Neural cell (in vitro differentiated cells): ENCODE measurements at regions not wholly inside any gene's neighbourhood (a gene's known extent, or its start where the extent isn't known, plus 50 kb on each side); places are given as distances from the start of the nearest gene placed in this dataset.

Experiments
- H2AFZ ChIP-seq: fragments of 200-600, 300-800 bp; sonication (generic), shearing (Covaris generic); 2 replicates; pipeline ENCODE4 v1.6.0; 2014; ENCODE audit warnings: low read depth, mild to moderate bottlenecking, antibody characterized with exemption, low read length, moderate library complexity
- H3F3A ChIP-seq: fragments of 200-600 bp; shearing (Covaris generic); 2 replicates; pipeline ENCODE4 v1.6.1; 2016; ENCODE audit warnings: mild to moderate bottlenecking, moderate library complexity, mixed read lengths, antibody characterized with exemption, low read length; ENCODE audit not compliant: insufficient read depth, poor library complexity, severe bottlenecking
- H3K27ac ChIP-seq: fragments of 200-600, 300-800 bp; sonication (generic), shearing (Covaris generic); 2 replicates; pipeline ENCODE4 v1.5.1; 2014; ENCODE audit warnings: mild to moderate bottlenecking, low read length, moderate library complexity
- H3K27me3 ChIP-seq: fragments of 300-800, 200-600 bp; sonication (generic), shearing (Covaris generic); 2 replicates; pipeline ENCODE4 v1.6.0; 2014; ENCODE audit warnings: mild to moderate bottlenecking, low read depth, low read length, moderate library complexity; ENCODE audit not compliant: insufficient read depth
- H3K36me3 ChIP-seq: fragments of 300-800, 200-600 bp; sonication (generic), shearing (Covaris generic); 2 replicates; pipeline ENCODE4 v1.5.1; 2014; ENCODE audit warnings: mild to moderate bottlenecking, antibody characterized with exemption, low read length, moderate library complexity; ENCODE audit not compliant: insufficient read depth
- H3K4me2 ChIP-seq: fragments of 300-800, 200-600 bp; sonication (generic), shearing (Covaris generic); 2 replicates; pipeline ENCODE4 v1.6.0; 2014; ENCODE audit warnings: mild to moderate bottlenecking, low read length
- H3K4me3 ChIP-seq: fragments of 300-800, 200-600 bp; sonication (generic), shearing (Covaris generic); 2 replicates; pipeline ENCODE4 v1.5.1; 2014; ENCODE audit warnings: mild to moderate bottlenecking, low read length, moderate library complexity
- H3K79me2 ChIP-seq: fragments of 200-600 bp; shearing (Covaris generic); replicated peaks from 2 replicates; pipeline ENCODE4 v1.6.0; 2014; ENCODE audit warnings: mild to moderate bottlenecking, low read length, moderate library complexity; ENCODE audit not compliant: insufficient read depth
- H3K9ac ChIP-seq: fragments of 300-800, 200-600 bp; sonication (generic), shearing (Covaris generic); 2 replicates; pipeline ENCODE4 v1.6.1; 2016; ENCODE audit warnings: mild to moderate bottlenecking, low read length, mixed read lengths
- H3K9me2 ChIP-seq: fragments of 200-600 bp; shearing (Covaris generic); 2 replicates; pipeline ENCODE4 v1.6.1; 2016; ENCODE audit warnings: mild to moderate bottlenecking, low read length, mixed read lengths; ENCODE audit not compliant: insufficient read depth
- H3K9me3 ChIP-seq: fragments of 200-600, 300-800 bp; sonication (generic), shearing (Covaris generic); 2 replicates; pipeline ENCODE4 v1.6.1; 2016; ENCODE audit warnings: mild to moderate bottlenecking, mixed run types, low read length, moderate library complexity, mixed read lengths
- H4K20me1 ChIP-seq: fragments of 200-600 bp; shearing (Covaris generic); 2 replicates; pipeline ENCODE4 v1.6.1; 2016; ENCODE audit warnings: mild to moderate bottlenecking, mixed run types; ENCODE audit not compliant: insufficient read depth
- CTCF ChIP-seq: fragments of 450-650 bp; IDR thresholded peaks from 2 replicates; pipeline ENCODE4 v1.5.1; 2014; ENCODE audit warnings: antibody characterized with exemption, mild to moderate bottlenecking, moderate library complexity; ENCODE audit not compliant: poor library complexity, severe bottlenecking
- EP300 ChIP-seq: fragments of 450-650 bp; conservative IDR thresholded peaks from 2 replicates; pipeline ENCODE4 v1.6.1; 2014; ENCODE audit warnings: antibody characterized with exemption, mild to moderate bottlenecking, moderate library complexity; ENCODE audit not compliant: poor library complexity, severe bottlenecking
- EZH2 ChIP-seq: fragments of 200-600, 300-800 bp; shearing (Covaris generic), sonication (generic); IDR thresholded peaks from 2 replicates; pipeline ENCODE4 v1.6.1; 2014; ENCODE audit warnings: antibody characterized with exemption, low read length, borderline replicate concordance, mild to moderate bottlenecking; ENCODE audit not compliant: insufficient read depth, poor library complexity, severe bottlenecking
- MXI1 ChIP-seq: fragments of 450-650 bp; conservative IDR thresholded peaks from 2 replicates; pipeline ENCODE4 v1.6.1; 2014; ENCODE audit warnings: antibody characterized with exemption, mild to moderate bottlenecking; ENCODE audit not compliant: poor library complexity, severe bottlenecking
- POLR2AphosphoS5 ChIP-seq: IDR thresholded peaks from 2 replicates; pipeline ENCODE4 v1.6.1; 2012
- RAD21 ChIP-seq: fragments of 450-650 bp; conservative IDR thresholded peaks from 2 replicates; pipeline ENCODE4 v1.6.1; 2014; ENCODE audit warnings: antibody characterized with exemption, mild to moderate bottlenecking, moderate library complexity
- REST ChIP-seq: IDR thresholded peaks from 2 replicates; pipeline ENCODE4 v1.6.1; 2012; ENCODE audit warnings: borderline replicate concordance
- SMC3 ChIP-seq: fragments of 450-650 bp; conservative IDR thresholded peaks from 2 replicates; pipeline ENCODE4 v1.6.1; 2014; ENCODE audit warnings: antibody characterized with exemption, mild to moderate bottlenecking, moderate library complexity; ENCODE audit not compliant: poor library complexity
- TAF1 ChIP-seq: IDR thresholded peaks from 2 replicates; pipeline ENCODE4 v1.6.1; 2012; ENCODE audit warnings: low read depth

GRCh38 chr1:184854036-184854435, 99.4 kb upstream of the EDEM3 start (continued):
- TF ChIP-seq CTCF (no peak), RAD21 (no peak)

GRCh38 chr1:184851822-184852746, 97.4 kb upstream of the EDEM3 start:
- H3K27me3 ChIP-seq = no peaks in the 10 kb centered on the region
- no peak overlapping the region for H3K9ac ChIP-seq
- H3K4me2 ChIP-seq = no peak overlapping the region
- H3K36me3 ChIP-seq = no peaks in the 10 kb centered on the region
- H2AFZ ChIP-seq = no peak overlapping the region
- H3F3A ChIP-seq = no peaks in the 10 kb centered on the region
- H3K9me2 ChIP-seq = no peaks in the 10 kb centered on the region
- no peak overlapping the region for H3K4me3 ChIP-seq
- H3K79me2 ChIP-seq = no peaks in the 10 kb centered on the region
- no peaks in the 10 kb centered on the region for H4K20me1 ChIP-seq
- TF ChIP-seq REST = no peak
- no peak for TF ChIP-seq EP300
- TF ChIP-seq MXI1 = no peak
- no peak for TF ChIP-seq TAF1
- TF ChIP-seq CTCF = no peak
- no peak for TF ChIP-seq EZH2
- TF ChIP-seq SMC3 = no peak
- TF ChIP-seq RAD21 = no peak
- no peak for TF ChIP-seq POLR2AphosphoS5
- no peaks in the 10 kb centered on the region for H3K9me3 ChIP-seq
- no peak overlapping the region for H3K27ac ChIP-seq
